ENCODE measurements at regions not wholly inside any gene's neighbourhood (a gene's known extent, or its start where the extent isn't known, plus 50 kb on each side); places are given as distances from the start of the nearest gene placed in this dataset.

- H3K27me3 ChIP-seq (ENCODE audit: insufficient read depth, low read depth): no peaks in the 10 kb centered on the region
- no peaks in the 10 kb centered on the region for H3K36me3 ChIP-seq (ENCODE audit: low read depth)
- H2AFZ ChIP-seq: no peak overlapping the region
- no peak overlapping the region for H3K4me2 ChIP-seq
- no peak for DNase-seq
- no peaks in the 10 kb centered on the region for H3K9me3 ChIP-seq (ENCODE audit: insufficient read depth, low read depth)
- no peaks in the 10 kb centered on the region for H4K20me1 ChIP-seq (ENCODE audit: insufficient read depth)
- intact Hi-C loops (cut with micrococcal nuclease; ENCODE audit: unreplicated experiment): no loop called here
- no TSS peak for BruUV-seq (replicated peaks)
- H3K27ac ChIP-seq: no peak overlapping the region
- no peaks in the 10 kb centered on the region for H3K79me2 ChIP-seq (ENCODE audit: low read depth)
- no peak for TF ChIP-seq EZH2 (IDR thresholded peaks at IDR 0.05; ENCODE audit: low read depth)
- TF ChIP-seq CTCF (conservative IDR thresholded peaks at IDR 0.05): no peak
- POLR2A ChIA-PET (ENCODE audit: unreplicated experiment): interaction anchor here (0.6 kb wide), 1 partner anchor 73 kb away, joined by 7 read pairs; no protein-coding TSS in a partner anchor
- CTCF ChIA-PET: no interaction called here
- no peaks in the 10 kb centered on the region for H3F3A ChIP-seq (ENCODE audit: insufficient read depth, low read depth)
- no peak overlapping the region for H3K4me3 ChIP-seq
- no peaks in the 10 kb centered on the region for H3K9me2 ChIP-seq (ENCODE audit: insufficient read depth)
- H3K4me1 ChIP-seq (replicated peaks; ENCODE audit: insufficient read depth): no peaks in the 10 kb centered on the region
These were observed 59.5 kb downstream of the PTGS2 start for GRCh38 chr1:186620566-186621350.

- H3K9me2 ChIP-seq (ENCODE audit: insufficient read depth): no peaks in the 10 kb centered on the region
- ChIA-PET CTCF (interaction anchor here (0.6 kb wide), 1 partner anchor 243 kb away, joined by 4 read pairs; the partner anchor contains the start of gene TPR), POLR2A (ENCODE audit: unreplicated experiment) (no interaction called here)
- H3K4me3 ChIP-seq: peak overlapping the region; percentile 21; the same call in 1 of the 2 replicates
- no peaks in the 10 kb centered on the region for H4K20me1 ChIP-seq (ENCODE audit: insufficient read depth)
- H3K4me2 ChIP-seq: peak overlapping the region; percentile 60
- H3K36me3 ChIP-seq (ENCODE audit: low read depth): no peaks in the 10 kb centered on the region
- no peak overlapping the region for H3K27ac ChIP-seq
- no peaks in the 10 kb centered on the region for H3K27me3 ChIP-seq (ENCODE audit: insufficient read depth, low read depth)
- no peak for TF ChIP-seq CTCF (conservative IDR thresholded peaks at IDR 0.05)
- no peak for TF ChIP-seq EZH2 (IDR thresholded peaks at IDR 0.05; ENCODE audit: low read depth)
- H3K79me2 ChIP-seq (ENCODE audit: low read depth): no peaks in the 10 kb centered on the region
- intact Hi-C loops (cut with micrococcal nuclease; ENCODE audit: unreplicated experiment): no loop called here
- H3K4me1 ChIP-seq (replicated peaks; ENCODE audit: insufficient read depth): no peaks in the 10 kb centered on the region
- no peaks in the 10 kb centered on the region for H3F3A ChIP-seq (ENCODE audit: insufficient read depth, low read depth)
- DNase-seq: peak in 1 of 2 experiments; percentile 34
- no TSS peak for BruUV-seq (replicated peaks)
- H2AFZ ChIP-seq: peak overlapping the region; percentile 76; the same call in 1 of the 2 replicates
- no peaks in the 10 kb centered on the region for H3K9me3 ChIP-seq (ENCODE audit: insufficient read depth, low read depth)
These were observed 61.6 kb downstream of the PTGS2 start for GRCh38 chr1:186618401-186619170.

- Histone ChIP-seq H3K4me3 (no peak overlapping the region), H3K4me2 (no peak overlapping the region), H3K79me2 (ENCODE audit: low read depth) (no peaks in the 10 kb centered on the region), H3K9me2 (ENCODE audit: insufficient read depth) (no peaks in the 10 kb centered on the region), H2AFZ (peak overlapping the region; percentile 65), H4K20me1 (ENCODE audit: insufficient read depth) (no peaks in the 10 kb centered on the region), H3K27me3 (ENCODE audit: insufficient read depth, low read depth) (no peaks in the 10 kb centered on the region), H3K4me1 (replicated peaks; ENCODE audit: insufficient read depth) (no peaks in the 10 kb centered on the region), H3K9me3 (ENCODE audit: insufficient read depth, low read depth) (no peaks in the 10 kb centered on the region), H3F3A (ENCODE audit: insufficient read depth, low read depth) (no peaks in the 10 kb centered on the region), H3K27ac (no peak overlapping the region), H3K36me3 (ENCODE audit: low read depth) (no peaks in the 10 kb centered on the region)
- CTCF ChIA-PET: interaction anchor here (0.6 kb wide), 1 partner anchor 243 kb away, joined by 4 read pairs; the partner anchor contains the start of gene TPR
- no TSS peak for BruUV-seq (replicated peaks)
- TF ChIP-seq CTCF (conservative IDR thresholded peaks at IDR 0.05): no peak
- no peak for TF ChIP-seq EZH2 (IDR thresholded peaks at IDR 0.05; ENCODE audit: low read depth)
- DNase-seq: no peak
- POLR2A ChIA-PET (ENCODE audit: unreplicated experiment): no interaction called here
- intact Hi-C loops (cut with micrococcal nuclease; ENCODE audit: unreplicated experiment): no loop called here
These were observed 62.3 kb downstream of the PTGS2 start for GRCh38 chr1:186617926-186618325.
